GM19351 (cell line): ENCODE measurements at regions not wholly inside any gene's neighbourhood (a gene's known extent, or its start where the extent isn't known, plus 50 kb on each side); places are given as distances from the start of the nearest gene placed in this dataset.
"Not testable (repeated sequence)": the region's sequence is repeated elsewhere in the genome, so short reads cannot be mapped to it uniquely, and the experiment has no call there.

Experiments used
- ATAC-seq: cut with Tn5 transposase; IDR thresholded peaks from one replicate; pipeline ENCODE4 v1.9.1; 2021; ENCODE audit warnings: mild to moderate bottlenecking, moderate library complexity; ENCODE audit not compliant: unreplicated experiment

- ATAC-seq: no peak
Observed at GRCh38 chr21:26331205-26331980, 160.8 kb upstream of the APP start.

GRCh38 chr21:26320596-26320995 lies 150.0 kb upstream of the APP start:
- ATAC-seq: no peak

GRCh38 chr21:26307640-26308039 lies 137.1 kb upstream of the APP start:
- no peak for ATAC-seq

DNA sequence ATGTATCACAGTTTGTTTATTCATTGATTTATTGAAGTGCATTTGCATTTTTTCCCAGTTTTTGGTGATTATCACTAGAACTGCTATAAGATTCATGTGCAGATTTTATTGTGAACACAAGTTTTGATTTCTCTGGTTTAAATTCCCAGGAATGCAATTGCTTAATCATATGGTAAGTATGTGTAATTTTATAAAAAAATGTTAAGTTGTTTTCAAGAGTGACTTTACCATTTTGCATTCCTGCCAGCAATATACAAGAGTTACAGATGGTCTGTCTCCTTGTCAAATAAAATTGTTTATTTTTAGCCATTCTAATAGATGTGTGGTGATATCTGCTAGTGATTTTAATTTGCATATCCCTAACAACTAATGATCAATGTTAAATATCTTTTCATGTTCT lies 127.3 kb upstream of the APP start:
- no peak for ATAC-seq

DNA sequence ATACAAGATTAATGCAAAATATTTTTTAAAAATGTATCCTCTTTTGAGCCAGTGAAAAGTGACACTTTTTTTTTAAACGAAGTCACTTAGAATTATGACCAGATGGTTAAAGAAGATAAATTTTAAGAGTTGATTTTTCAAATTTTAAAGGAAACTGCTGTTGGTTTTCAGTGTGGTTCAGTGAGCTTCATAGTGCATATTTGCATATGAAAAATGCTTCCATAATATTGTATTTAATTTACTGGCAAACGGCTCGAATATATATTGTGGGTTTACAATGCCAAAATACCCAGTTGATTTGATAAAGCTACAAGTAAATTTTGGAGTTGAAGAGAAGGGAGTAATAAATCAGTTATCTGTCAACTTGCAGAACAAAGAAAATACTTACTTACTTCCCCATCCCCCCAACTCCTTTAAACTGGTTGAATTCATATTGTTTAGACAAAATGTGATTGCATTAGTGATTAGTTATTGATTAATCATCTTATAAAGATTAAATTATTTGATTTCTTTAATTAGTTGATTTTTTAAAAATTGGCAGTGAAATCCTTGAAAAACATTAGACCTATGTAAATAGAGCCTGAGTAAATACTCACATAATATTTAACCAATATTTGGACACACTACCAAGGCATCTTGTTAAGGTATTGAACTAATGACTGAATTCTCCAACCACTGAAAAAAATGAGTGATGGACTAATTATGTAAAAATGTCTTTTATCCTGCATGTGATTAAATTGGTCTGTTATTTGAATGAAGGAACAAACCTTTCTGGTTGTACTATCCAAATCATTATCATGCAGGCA lies 122.8 kb upstream of the APP start:
- ATAC-seq: no peak

- no peak for ATAC-seq
Observed at GRCh38 chr21:26288026-26288425, 117.5 kb upstream of the APP start.

DNA sequence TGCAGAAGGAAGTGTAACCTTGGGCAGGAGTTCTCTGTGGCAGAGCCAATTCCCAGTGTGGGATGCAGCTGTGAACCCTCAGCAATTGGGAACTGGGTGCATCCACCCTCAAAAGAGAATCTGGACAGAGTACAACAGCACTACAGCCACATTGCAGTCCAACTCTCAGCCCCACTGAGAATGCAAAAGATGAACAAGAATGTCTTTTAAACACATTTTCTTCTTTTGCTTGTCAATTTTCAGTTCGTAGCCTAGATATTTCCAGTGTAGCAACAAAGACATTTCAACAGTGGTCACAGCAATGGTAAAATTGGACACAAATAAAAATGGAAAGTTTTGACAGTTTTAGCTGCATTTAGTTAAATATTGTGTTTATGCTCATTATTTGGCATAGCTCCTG lies 114.0 kb upstream of the APP start:
- no peak for ATAC-seq

DNA sequence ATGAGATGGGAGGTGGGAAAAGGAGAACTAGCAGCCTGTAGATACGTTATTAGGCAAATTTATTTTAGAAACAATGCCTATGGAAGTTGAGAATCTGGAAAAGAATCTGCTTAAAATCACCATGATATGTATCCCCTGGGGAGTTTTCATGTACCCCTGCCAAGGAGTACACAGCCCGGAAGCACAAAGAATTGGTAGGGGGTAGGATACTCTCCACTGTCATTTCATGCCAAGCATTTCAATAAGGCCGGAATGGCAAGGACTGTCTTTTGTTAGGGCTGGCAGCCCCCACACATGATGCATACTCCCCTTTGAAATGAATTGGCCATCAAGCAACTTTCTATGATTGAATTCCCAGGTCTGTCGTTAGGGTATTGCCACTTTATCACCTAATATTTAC lies 111.5 kb upstream of the APP start:
- ATAC-seq: no peak

GRCh38 chr21:26281506-26281905 lies 110.9 kb upstream of the APP start:
- ATAC-seq: no peak

DNA sequence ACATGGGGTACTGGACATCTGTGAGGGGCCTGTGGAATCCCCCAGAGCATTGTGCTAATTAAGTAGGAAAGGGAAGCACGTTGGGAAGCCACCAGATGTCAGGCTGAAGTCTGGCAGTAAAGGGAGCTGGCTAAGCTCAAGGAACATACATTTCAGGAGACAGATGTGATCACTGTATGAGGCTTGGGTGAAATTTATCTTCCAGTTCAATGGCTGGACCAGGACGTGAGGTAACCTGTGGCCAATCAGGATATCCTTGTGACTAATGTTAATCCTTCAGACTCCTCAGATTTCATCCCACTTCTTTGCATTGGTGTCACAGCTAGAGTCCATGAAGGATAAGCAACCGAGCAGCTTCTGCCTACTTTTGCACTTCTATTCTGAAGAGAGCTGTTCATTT lies 110.2 kb upstream of the APP start:
- no peak for ATAC-seq

- no peak for ATAC-seq
Observed at GRCh38 chr21:26280148-26280547, 109.6 kb upstream of the APP start.

DNA sequence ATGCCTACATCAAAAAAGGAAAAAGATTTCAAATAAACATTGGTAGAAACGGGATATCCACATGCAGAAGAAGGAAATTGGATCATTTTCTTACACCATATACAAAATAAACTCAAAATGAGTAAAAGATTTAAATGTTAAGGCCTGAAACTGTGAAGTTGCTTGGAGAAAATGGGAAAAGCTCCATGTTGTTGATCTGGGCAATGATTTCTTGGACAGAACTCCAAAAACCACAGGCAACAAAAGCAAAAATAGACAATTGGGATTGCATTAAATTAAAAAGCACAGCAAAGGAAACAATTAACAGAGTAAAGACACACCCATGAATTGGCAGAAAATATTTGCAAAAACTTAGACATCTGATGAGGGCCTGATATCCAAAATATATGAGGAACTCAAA lies 105.2 kb upstream of the APP start:
- ATAC-seq: no peak

- no peak for ATAC-seq
Observed at GRCh38 chr21:26273686-26274313, 103.2 kb upstream of the APP start.

DNA sequence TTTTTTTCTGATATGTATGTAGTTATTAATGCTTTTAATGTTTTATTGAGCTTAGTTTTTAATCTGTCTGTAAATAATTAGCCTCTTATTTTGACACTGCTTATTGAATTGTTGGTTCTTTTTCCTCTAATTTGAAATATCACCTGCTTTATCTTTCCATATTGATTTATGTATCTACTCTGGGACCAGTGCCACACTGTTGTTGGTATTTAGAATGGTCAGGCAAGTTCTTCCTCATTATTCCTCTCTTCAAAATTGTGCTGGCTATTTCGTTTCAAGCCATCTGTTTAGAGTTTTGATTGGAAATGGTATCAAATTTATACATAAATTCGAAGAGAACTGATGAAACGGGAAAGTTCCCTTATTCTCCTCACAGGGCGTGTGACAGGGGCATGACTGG lies 96.8 kb upstream of the APP start:
- ATAC-seq: no peak

DNA sequence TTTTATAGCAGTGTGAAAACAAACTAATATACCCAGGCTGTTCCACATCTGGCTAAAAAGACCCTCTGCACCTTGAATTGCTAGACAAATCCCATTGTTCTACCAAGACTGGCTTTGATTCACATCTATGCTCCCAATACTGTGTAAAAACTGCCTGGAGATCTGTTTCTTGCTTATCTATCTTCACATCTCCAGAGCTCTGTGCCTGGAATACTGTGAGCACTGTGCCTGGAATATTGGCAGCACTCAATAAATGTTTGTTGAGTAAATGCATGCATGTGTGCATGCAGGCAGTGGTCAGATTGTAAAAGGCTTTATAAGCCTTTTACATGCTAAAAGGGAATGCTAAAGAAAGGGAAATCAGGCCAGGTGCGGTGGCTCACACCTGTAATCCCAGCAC lies 75.5 kb upstream of the APP start:
- no peak for ATAC-seq

- ATAC-seq: no peak
Observed at GRCh38 chr21:26245428-26245827, 74.9 kb upstream of the APP start.

DNA sequence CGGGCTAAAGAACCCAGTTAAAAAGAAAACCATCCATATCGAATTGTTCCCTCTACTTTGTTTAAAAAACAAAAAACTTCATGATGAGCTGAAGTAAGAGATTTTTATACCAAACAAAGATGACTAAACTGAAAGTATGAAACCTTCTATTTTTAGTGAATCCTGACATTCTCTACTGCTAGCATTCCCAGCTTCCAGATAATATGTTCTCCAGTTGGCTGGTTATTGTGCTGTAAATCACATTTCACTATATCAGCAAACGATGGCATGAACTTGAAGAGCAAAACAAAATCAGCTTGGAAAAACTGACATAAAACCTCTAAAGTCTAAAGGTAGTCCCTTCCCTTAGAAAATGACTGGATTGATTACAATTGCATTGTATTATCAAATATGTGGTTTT lies 68.1 kb upstream of the APP start:
- ATAC-seq: no peak

GRCh38 chr21:26236281-26236680 lies 65.7 kb upstream of the APP start:
- ATAC-seq: no peak

DNA sequence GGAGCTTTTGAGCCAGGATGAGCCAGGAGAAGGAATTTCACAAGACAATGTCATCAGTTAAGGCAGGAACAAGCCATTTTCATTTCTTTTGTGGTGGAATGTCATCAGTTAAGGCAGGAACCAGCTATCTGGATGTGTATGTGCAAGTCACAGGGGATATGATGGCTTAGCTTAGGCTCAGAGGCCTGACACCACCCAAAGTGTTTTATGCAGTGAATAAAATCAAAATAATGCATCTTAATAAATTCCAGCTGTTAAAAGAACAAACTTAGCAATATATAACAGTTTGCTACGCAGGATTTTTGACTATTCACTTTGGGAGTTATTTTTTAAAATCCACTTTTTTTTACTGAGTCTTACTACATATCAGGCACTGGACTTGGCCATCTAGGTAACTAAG lies 62.7 kb upstream of the APP start:
- ATAC-seq: not testable (repeated sequence)

DNA sequence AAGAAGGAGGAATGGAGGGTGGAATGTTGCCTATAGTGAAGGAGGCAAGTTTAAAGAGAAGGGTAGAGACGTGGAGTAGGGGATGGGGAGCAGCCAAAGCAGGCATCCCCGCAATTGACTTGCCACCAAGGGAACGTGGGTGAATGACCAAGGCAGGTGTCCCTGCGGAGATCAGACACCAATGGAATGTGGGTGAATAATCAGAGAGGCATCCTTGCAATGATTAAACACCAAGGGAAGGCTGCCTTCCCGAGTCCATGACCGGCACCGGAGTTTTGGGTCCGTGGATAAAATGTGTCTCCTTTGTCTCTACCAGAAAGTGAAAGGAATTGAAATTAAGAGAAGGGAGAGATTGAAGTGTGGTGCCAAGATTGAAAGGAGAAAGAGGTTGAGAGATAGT lies 61.9 kb upstream of the APP start:
- not testable (repeated sequence) for ATAC-seq

DNA sequence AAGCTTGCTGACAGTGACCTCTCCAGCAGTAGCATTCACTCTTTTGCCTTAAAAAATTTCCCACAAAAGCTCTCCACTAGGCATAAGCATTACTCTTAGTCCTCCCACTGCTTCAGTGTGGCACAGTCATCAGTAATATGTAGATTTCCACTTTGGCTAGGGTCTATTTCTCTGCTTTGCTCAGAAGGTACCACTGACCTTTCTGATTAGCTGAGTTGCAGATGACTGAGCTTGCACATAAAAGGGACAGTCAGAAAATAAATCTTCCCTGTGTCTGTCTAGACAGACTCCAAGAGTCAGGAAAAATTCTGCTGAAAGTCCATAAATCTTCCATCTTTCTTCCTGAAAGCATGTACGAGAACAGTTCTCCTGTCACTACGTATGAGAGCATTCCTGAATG lies 56.6 kb upstream of the APP start:
- no peak for ATAC-seq

- no peak for ATAC-seq
Observed at GRCh38 chr21:26226724-26227123, 56.2 kb upstream of the APP start.
